Kidney epithelial cell (primary cell): ENCODE measurements at regions not wholly inside any gene's neighbourhood (a gene's known extent, or its start where the extent isn't known, plus 50 kb on each side); places are given as distances from the start of the nearest gene placed in this dataset.
"Not testable (repeated sequence)": the region's sequence is repeated elsewhere in the genome, so short reads cannot be mapped to it uniquely, and the experiment has no call there.

Experiments used
- DNase-seq: peaks from one replicate; pipeline ENCODE4 v3.0.0-alpha.2; 2010; ENCODE audit warnings: low read depth
- H3K27me3 ChIP-seq: 2 replicates; pipeline ENCODE4 v1.6.0; 2011; ENCODE audit warnings: low read length; ENCODE audit not compliant: control insufficient read depth, insufficient read depth
- H3K36me3 ChIP-seq: 2 replicates; pipeline ENCODE4 v1.5.1; 2011; ENCODE audit warnings: low read length; ENCODE audit not compliant: control insufficient read depth, insufficient read depth
- H3K4me3 ChIP-seq: 2 replicates; pipeline ENCODE4 v1.5.1; 2011; ENCODE audit warnings: low read depth, mild to moderate bottlenecking, control low read depth, low read length
- CTCF ChIP-seq: IDR thresholded peaks from 2 replicates; pipeline ENCODE4 v1.5.1; 2011; ENCODE audit warnings: mild to moderate bottlenecking, moderate library complexity, low read length, control low read depth, inconsistent platforms; ENCODE audit not compliant: insufficient read depth, poor library complexity, severe bottlenecking

GRCh38 chr5:63794296-63794695, 167.9 kb downstream of the HTR1A start:
- DNase-seq = no peak
- TF ChIP-seq CTCF = no peak
- H3K27me3 ChIP-seq = no peaks in the 10 kb centered on the region
- no peak overlapping the region for H3K4me3 ChIP-seq
- no peaks in the 10 kb centered on the region for H3K36me3 ChIP-seq

GRCh38 chr5:63774939-63775338, 187.3 kb downstream of the HTR1A start:
- DNase-seq = no peak
- no peak for TF ChIP-seq CTCF
- Histone ChIP-seq H3K36me3 (no peaks in the 10 kb centered on the region), H3K27me3 (no peaks in the 10 kb centered on the region), H3K4me3 (no peak overlapping the region)

DNA sequence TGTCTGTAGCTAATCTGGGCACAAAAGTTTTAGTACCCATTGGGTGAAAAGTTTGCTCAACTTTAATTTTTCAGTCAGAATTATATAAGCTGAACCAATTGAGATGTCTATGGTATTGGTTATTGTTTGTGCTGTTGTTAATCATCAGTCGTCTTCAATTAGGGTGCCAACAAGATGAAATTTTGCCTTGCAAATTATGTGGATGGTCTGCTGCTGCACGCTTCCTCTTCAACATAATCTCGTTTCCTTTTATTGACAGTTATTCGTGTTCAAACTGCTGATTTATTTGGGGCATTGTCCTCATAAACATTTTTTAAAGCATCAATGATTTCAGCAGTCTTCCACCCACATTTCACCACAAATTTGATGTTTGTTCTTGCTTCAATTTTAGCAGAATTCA, 194.0 kb downstream of the HTR1A start:
- Histone ChIP-seq H3K36me3 (no peaks in the 10 kb centered on the region), H3K4me3 (no peak overlapping the region), H3K27me3 (no peaks in the 10 kb centered on the region)
- no peak for TF ChIP-seq CTCF
- no peak for DNase-seq

DNA sequence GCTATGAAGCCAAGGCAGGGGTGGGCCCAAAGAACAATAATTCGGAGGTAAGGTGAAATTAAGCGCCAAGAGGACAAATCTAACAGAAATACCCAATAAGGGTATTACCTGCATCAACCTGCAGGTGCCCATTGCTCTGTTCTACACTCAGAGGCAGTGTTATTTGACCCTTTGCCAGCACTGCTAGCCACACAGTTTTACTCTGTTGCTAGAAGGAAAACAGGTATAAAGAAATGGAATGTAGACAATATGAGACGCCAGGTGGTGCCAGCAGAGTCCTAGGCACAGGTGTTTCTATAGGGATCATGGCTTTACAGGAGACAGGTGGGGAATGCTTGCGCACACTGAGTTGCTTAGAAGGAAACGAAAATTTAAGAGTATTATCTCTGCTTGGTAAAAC, 201.3 kb downstream of the HTR1A start:
- no peak overlapping the region for H3K4me3 ChIP-seq
- TF ChIP-seq CTCF = no peak
- no peaks in the 10 kb centered on the region for H3K27me3 ChIP-seq
- H3K36me3 ChIP-seq = no peaks in the 10 kb centered on the region
- no peak for DNase-seq

GRCh38 chr5:63743096-63743798, 219.0 kb downstream of the HTR1A start:
- no peak overlapping the region for H3K4me3 ChIP-seq
- TF ChIP-seq CTCF = no peak
- no peak for DNase-seq
- H3K27me3 ChIP-seq = no peaks in the 10 kb centered on the region
- H3K36me3 ChIP-seq = no peaks in the 10 kb centered on the region

DNA sequence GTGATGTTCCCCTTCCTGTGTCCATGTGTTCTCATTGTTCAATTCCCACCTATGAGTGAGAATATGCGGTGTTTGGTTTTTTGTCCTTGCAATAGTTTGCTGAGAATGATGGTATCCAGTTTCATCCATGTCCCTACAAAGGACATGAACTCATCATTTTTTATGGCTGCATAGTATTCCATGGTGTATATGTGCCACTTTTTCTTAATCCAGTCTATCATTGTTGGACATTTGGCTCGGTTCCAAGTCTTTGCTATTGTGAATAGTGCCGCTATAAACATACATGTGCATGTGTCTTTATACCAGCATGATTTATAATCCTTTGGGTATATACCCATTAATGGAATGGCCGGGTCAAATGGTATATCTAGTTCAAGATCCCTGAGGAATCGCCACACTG, 229.4 kb downstream of the HTR1A start:
- H3K4me3 ChIP-seq, H3K27me3 ChIP-seq, H3K36me3 ChIP-seq, DNase-seq: not testable (repeated sequence)
